PC-3 (cell line): ENCODE measurements at regions not wholly inside any gene's neighbourhood (a gene's known extent, or its start where the extent isn't known, plus 50 kb on each side); places are given as distances from the start of the nearest gene placed in this dataset.

ENCODE experiments used
- ATAC-seq: fragments of 200-7000 bp; cut with Tn5 transposase; 2 replicates; pipeline ENCODE4 v1.9.1; 2020; ENCODE audit warnings: mild to moderate bottlenecking, moderate library complexity
- BruUV-seq: library from RNA; stranded (reverse); fragments of 400-500 nt; replicated peaks from 2 replicates; lab custom pipeline; 2021; lab: Mats Ljungman, UMichigan
- CTCF ChIA-PET: fragments of 300-600 bp; sonication (Branson Sonifier 250); formaldehyde crosslinking; loops from one replicate; lab custom pipeline; 2022; ENCODE audit warnings: antibody characterized with exemption; lab: Charles Lee
- POLR2A ChIA-PET: fragments of 300-600 bp; sonication (Branson Sonifier 250); formaldehyde crosslinking; loops from one replicate; lab custom pipeline; 2022; ENCODE audit warnings: antibody characterized with exemption; ENCODE audit not compliant: unreplicated experiment; lab: Charles Lee
- DNase-seq: peaks from one replicate; pipeline ENCODE4 v3.0.0-alpha.2; 2015
- H2AFZ ChIP-seq: fragments of 300-600 bp; sonication (generic); 2 replicates; pipeline ENCODE4 v1.6.0; 2016; ENCODE audit warnings: antibody characterized with exemption, low read length
- H3F3A ChIP-seq: fragments of 300-600 bp; sonication (generic); one replicate; pipeline ENCODE4 v1.6.0; 2017; ENCODE audit warnings: antibody characterized with exemption, low read length, control low read depth, mild to moderate bottlenecking; ENCODE audit not compliant: unreplicated experiment
- H3K27ac ChIP-seq: fragments of 300-600 bp; sonication (generic); 2 replicates; pipeline ENCODE4 v1.5.1; 2016; ENCODE audit warnings: mild to moderate bottlenecking, low read length
- H3K27me3 ChIP-seq: fragments of 300-600 bp; sonication (generic); 2 replicates; pipeline ENCODE4 v1.6.1; 2016; ENCODE audit warnings: low read length, mixed read lengths
- H3K36me3 ChIP-seq: fragments of 300-600 bp; sonication (generic); 2 replicates; pipeline ENCODE4 v1.6.1; 2016; ENCODE audit warnings: low read depth, mixed run types, low read length, mixed read lengths
- H3K4me1 ChIP-seq: fragments of 300-600 bp; sonication (generic); 2 replicates; pipeline ENCODE4 v1.5.1; 2016; ENCODE audit warnings: low read length; ENCODE audit not compliant: insufficient read depth
- H3K4me2 ChIP-seq: fragments of 300-600 bp; sonication (generic); 2 replicates; pipeline ENCODE4 v1.6.0; 2016; ENCODE audit warnings: low read length
- H3K4me3 ChIP-seq: fragments of 300-600 bp; sonication (generic); 2 replicates; pipeline ENCODE4 v1.5.1; 2016; ENCODE audit warnings: mild to moderate bottlenecking, low read length, mixed read lengths
- H3K79me2 ChIP-seq: fragments of 300-600 bp; sonication (generic); 2 replicates; pipeline ENCODE4 v1.6.1; 2017; ENCODE audit warnings: low read length, mixed read lengths
- H3K9ac ChIP-seq: fragments of 300-600 bp; sonication (generic); 2 replicates; pipeline ENCODE4 v1.6.0; 2016; ENCODE audit warnings: mild to moderate bottlenecking, low read length
- H3K9me2 ChIP-seq: fragments of 300-600 bp; sonication (generic); replicated peaks from 2 replicates; pipeline ENCODE4 v1.6.1; 2016; ENCODE audit warnings: mixed run types, low read length, mixed read lengths
- H3K9me3 ChIP-seq: fragments of 300-600 bp; sonication (generic); 2 replicates; pipeline ENCODE4 v1.6.1; 2016; ENCODE audit warnings: low read length, mixed read lengths
- H4K20me1 ChIP-seq: fragments of 300-600 bp; sonication (generic); 2 replicates; pipeline ENCODE4 v1.6.1; 2016; ENCODE audit warnings: low read length, mixed read lengths
- CTCF ChIP-seq: fragments of 300-600 bp; sonication (generic); conservative IDR thresholded peaks from 2 replicates; pipeline ENCODE4 v1.5.1; 2017; ENCODE audit warnings: antibody characterized with exemption, low read depth, mild to moderate bottlenecking, low read length
- EZH2 ChIP-seq: fragments of 300-600 bp; sonication (generic); IDR thresholded peaks from one replicate; pipeline ENCODE4 v1.6.1; 2017; ENCODE audit warnings: antibody characterized with exemption, mild to moderate bottlenecking, low read length; ENCODE audit not compliant: unreplicated experiment
- EZH2phosphoT487 ChIP-seq: fragments of 300-600 bp; sonication (generic); IDR thresholded peaks from 2 replicates; pipeline ENCODE4 v1.6.1; 2018; ENCODE audit warnings: mild to moderate bottlenecking, antibody characterized with exemption, low read length, borderline replicate concordance
- intact Hi-C: fragments of 100-400 bp; cut with micrococcal nuclease; formaldehyde crosslinking; loops from 2 replicates; pipeline ENCODE4 v1.9.0; 2023

DNA sequence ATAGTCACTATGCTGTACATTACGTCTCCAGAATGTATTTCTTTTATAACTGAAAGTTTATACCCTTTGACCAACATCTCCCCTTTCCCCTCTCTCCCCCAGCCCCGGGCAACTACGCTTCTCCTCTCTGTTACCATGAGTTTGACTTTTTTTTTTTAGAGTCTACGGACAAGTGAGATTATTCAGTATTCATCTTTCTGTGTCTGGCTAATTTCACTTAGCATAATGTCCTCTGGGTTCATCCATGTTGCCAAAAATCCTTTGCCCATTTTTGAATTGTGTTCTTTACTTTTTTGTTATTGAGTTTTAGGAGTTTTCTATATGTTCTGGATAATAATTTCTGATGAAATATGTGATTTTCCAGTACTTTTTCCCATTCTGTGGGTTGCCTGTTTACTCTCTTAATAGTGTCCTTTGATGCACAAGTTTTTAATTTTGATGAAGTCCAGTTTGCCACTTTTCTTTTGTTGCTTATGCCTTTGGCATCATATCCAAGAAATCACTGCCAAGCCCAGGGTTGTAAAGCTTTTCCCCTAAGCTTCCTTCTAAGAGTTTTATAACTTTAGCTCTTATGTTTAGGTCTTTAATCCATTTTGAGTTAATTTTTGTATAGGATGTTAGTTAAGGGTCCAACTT, 126.7 kb upstream of the NSMCE3 start:
- intact Hi-C loops = no loop called here
- ChIA-PET POLR2A (no interaction called here), CTCF (no interaction called here)
- Histone ChIP-seq H3K9me2 (no peaks in the 10 kb centered on the region), H4K20me1 (no peaks in the 10 kb centered on the region), H3K9ac (no peak overlapping the region), H3K79me2 (no peaks in the 10 kb centered on the region), H3K4me2 (no peak overlapping the region), H2AFZ (no peak overlapping the region), H3F3A (no peaks in the 10 kb centered on the region), H3K9me3 (no peaks in the 10 kb centered on the region), H3K4me1 (no peaks in the 10 kb centered on the region), H3K27ac (no peak overlapping the region), H3K27me3 (peaks cover 44% of the 10 kb centered on the region), H3K36me3 (no peaks in the 10 kb centered on the region), H3K4me3 (no peak overlapping the region)
- DNase-seq (no peak), ATAC-seq (no peak)
- no peak for TF ChIP-seq EZH2
- no peak for TF ChIP-seq CTCF
- TF ChIP-seq EZH2phosphoT487 = no peak
- no TSS peak for BruUV-seq

GRCh38 chr15:29393443-29393842, 123.8 kb upstream of the NSMCE3 start:
- Histone ChIP-seq H3K4me3 (no peak overlapping the region), H3K79me2 (no peaks in the 10 kb centered on the region), H3K4me1 (no peaks in the 10 kb centered on the region), H4K20me1 (no peaks in the 10 kb centered on the region), H3K9ac (no peak overlapping the region), H3K4me2 (no peak overlapping the region), H3K9me3 (no peaks in the 10 kb centered on the region), H3F3A (no peaks in the 10 kb centered on the region), H3K36me3 (no peaks in the 10 kb centered on the region), H3K27me3 (peaks cover 42% of the 10 kb centered on the region), H3K27ac (no peak overlapping the region), H2AFZ (no peak overlapping the region), H3K9me2 (no peaks in the 10 kb centered on the region)
- TF ChIP-seq EZH2phosphoT487 (no peak), EZH2 (no peak), CTCF (no peak)
- DNase-seq (no peak), ATAC-seq (no peak)
- POLR2A ChIA-PET = no interaction called here
- CTCF ChIA-PET = no interaction called here
- intact Hi-C loops = no loop called here
- BruUV-seq = no TSS peak

DNA sequence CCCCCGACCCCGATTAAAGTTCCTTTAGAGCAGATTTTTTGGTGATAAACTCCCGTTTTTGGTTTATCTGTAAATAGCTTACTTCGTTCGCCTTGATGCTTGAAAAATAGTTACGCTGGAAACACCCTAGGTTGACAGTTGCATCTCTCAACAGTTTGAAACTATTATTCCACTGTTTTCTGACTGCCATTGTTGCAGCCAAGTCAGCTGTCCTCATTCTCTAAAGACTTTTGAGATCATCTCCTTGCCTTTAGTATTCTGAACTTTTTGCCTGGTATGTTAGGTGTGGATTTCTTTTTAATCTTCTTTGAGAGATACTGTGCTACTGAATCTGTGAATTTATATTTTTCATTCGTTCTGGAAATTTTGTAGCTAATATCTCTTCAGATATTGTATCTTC, 122.7 kb upstream of the NSMCE3 start:
- POLR2A ChIA-PET = no interaction called here
- TF ChIP-seq EZH2 (no peak), EZH2phosphoT487 (no peak), CTCF (no peak)

More for the DNA sequence above, 122.7 kb upstream of the NSMCE3 start:
- no peak overlapping the region for H3K9ac ChIP-seq
- ATAC-seq (no peak), DNase-seq (no peak)
- CTCF ChIA-PET = no interaction called here
- peaks cover 34% of the 10 kb centered on the region for H3K27me3 ChIP-seq
- H3F3A ChIP-seq = no peaks in the 10 kb centered on the region
- H3K9me2 ChIP-seq = no peaks in the 10 kb centered on the region
- no peak overlapping the region for H3K4me3 ChIP-seq
- H3K4me1 ChIP-seq = no peaks in the 10 kb centered on the region
- H4K20me1 ChIP-seq = no peaks in the 10 kb centered on the region
- no peak overlapping the region for H3K4me2 ChIP-seq
- no TSS peak for BruUV-seq
- H3K9me3 ChIP-seq = no peaks in the 10 kb centered on the region
- no peak overlapping the region for H2AFZ ChIP-seq
- no peak overlapping the region for H3K27ac ChIP-seq
- no peaks in the 10 kb centered on the region for H3K36me3 ChIP-seq
- intact Hi-C loops = no loop called here
- H3K79me2 ChIP-seq = no peaks in the 10 kb centered on the region
